H1 (cell line): ENCODE measurements at regions not wholly inside any gene's neighbourhood (a gene's known extent, or its start where the extent isn't known, plus 50 kb on each side); places are given as distances from the start of the nearest gene placed in this dataset.

Experiments used
- POLR2A ChIP-seq, 2 experiments: IDR thresholded peaks; 1 replicate in 1 of 2; 2 replicates in 1 of 2; pipeline ENCODE4 v1.6.1; 2011; ENCODE audit warnings: low read depth in 2 of 2, low read length in 2 of 2, mild to moderate bottlenecking in 2 of 2; ENCODE audit errors: control extremely low read depth in 1 of 2
- POU5F1 ChIP-seq: IDR thresholded peaks from 2 replicates; pipeline ENCODE4 v1.6.1; 2011; ENCODE audit warnings: low read depth, mild to moderate bottlenecking, low read length, moderate library complexity
- SRF ChIP-seq: IDR thresholded peaks from 2 replicates; pipeline ENCODE4 v1.6.1; 2011; ENCODE audit warnings: mild to moderate bottlenecking, low read depth, low read length, moderate library complexity
- ZNF274 ChIP-seq: IDR thresholded peaks from 2 replicates; pipeline ENCODE4 v1.7.0; 2012; ENCODE audit warnings: low read length, borderline replicate concordance; ENCODE audit errors: extremely low read depth
- TF ChIP-seq, protein P1 (sequence below), 3 experiments: IDR thresholded peaks; 1 replicate in 2 of 3; 2 replicates in 1 of 3; pipeline versions ENCODE4 v1.5.1 to v1.6.1; 2011; ENCODE audit warnings: low read length in 3 of 3, mild to moderate bottlenecking in 3 of 3, inconsistent platforms in 2 of 3, low read depth in 1 of 3, moderate library complexity in 1 of 3; ENCODE audit not compliant: insufficient read depth in 1 of 3; ENCODE audit errors: control extremely low read depth in 1 of 3

GRCh38 chr3:161890147-161890625 lies 393.6 kb downstream of the OTOL1 start:
- TF ChIP-seq ZNF274 (no peak), POU5F1 (no peak), POLR2A (IDR thresholded peaks at IDR 0.05; ENCODE audit: control extremely low read depth in 1 of 2, low read depth in 2 of 2, low read length in 2 of 2) (no peak), SRF (no peak)
- TF ChIP-seq, protein P1, sequence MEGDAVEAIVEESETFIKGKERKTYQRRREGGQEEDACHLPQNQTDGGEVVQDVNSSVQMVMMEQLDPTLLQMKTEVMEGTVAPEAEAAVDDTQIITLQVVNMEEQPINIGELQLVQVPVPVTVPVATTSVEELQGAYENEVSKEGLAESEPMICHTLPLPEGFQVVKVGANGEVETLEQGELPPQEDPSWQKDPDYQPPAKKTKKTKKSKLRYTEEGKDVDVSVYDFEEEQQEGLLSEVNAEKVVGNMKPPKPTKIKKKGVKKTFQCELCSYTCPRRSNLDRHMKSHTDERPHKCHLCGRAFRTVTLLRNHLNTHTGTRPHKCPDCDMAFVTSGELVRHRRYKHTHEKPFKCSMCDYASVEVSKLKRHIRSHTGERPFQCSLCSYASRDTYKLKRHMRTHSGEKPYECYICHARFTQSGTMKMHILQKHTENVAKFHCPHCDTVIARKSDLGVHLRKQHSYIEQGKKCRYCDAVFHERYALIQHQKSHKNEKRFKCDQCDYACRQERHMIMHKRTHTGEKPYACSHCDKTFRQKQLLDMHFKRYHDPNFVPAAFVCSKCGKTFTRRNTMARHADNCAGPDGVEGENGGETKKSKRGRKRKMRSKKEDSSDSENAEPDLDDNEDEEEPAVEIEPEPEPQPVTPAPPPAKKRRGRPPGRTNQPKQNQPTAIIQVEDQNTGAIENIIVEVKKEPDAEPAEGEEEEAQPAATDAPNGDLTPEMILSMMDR (IDR thresholded peaks at IDR 0.05; ENCODE audit: control extremely low read depth in 1 of 3, insufficient read depth in 1 of 3, low read depth in 1 of 3, low read length in 3 of 3), result no peak
